Choroid plexus epithelial cell (primary cell): ENCODE measurements at regions not wholly inside any gene's neighbourhood (a gene's known extent, or its start where the extent isn't known, plus 50 kb on each side); places are given as distances from the start of the nearest gene placed in this dataset.

Experiments
- DNase-seq: peaks from one replicate; pipeline ENCODE4 v3.0.0-alpha.2; 2010; ENCODE audit warnings: low read depth
- H3K4me3 ChIP-seq: 2 replicates; pipeline ENCODE4 v1.5.1; 2011; ENCODE audit warnings: low read depth, mild to moderate bottlenecking, control low read depth, low read length, moderate library complexity
- TF ChIP-seq, protein P1 (sequence below): conservative IDR thresholded peaks from 2 replicates; pipeline ENCODE4 v1.5.1; 2011; ENCODE audit warnings: low read depth, mild to moderate bottlenecking, control low read depth, inconsistent platforms, low read length, moderate library complexity

- TF ChIP-seq, protein P1, sequence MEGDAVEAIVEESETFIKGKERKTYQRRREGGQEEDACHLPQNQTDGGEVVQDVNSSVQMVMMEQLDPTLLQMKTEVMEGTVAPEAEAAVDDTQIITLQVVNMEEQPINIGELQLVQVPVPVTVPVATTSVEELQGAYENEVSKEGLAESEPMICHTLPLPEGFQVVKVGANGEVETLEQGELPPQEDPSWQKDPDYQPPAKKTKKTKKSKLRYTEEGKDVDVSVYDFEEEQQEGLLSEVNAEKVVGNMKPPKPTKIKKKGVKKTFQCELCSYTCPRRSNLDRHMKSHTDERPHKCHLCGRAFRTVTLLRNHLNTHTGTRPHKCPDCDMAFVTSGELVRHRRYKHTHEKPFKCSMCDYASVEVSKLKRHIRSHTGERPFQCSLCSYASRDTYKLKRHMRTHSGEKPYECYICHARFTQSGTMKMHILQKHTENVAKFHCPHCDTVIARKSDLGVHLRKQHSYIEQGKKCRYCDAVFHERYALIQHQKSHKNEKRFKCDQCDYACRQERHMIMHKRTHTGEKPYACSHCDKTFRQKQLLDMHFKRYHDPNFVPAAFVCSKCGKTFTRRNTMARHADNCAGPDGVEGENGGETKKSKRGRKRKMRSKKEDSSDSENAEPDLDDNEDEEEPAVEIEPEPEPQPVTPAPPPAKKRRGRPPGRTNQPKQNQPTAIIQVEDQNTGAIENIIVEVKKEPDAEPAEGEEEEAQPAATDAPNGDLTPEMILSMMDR: no peak
- no peak for DNase-seq
- H3K4me3 ChIP-seq: no peak overlapping the region
Observed at GRCh38 chr6:164229716-164230115, 815.2 kb downstream of the QKI start.

- TF ChIP-seq, protein P1: no peak
- no peak for DNase-seq
- H3K4me3 ChIP-seq: no peak overlapping the region
Observed at GRCh38 chr6:164227952-164228522, 813.5 kb downstream of the QKI start.

DNA sequence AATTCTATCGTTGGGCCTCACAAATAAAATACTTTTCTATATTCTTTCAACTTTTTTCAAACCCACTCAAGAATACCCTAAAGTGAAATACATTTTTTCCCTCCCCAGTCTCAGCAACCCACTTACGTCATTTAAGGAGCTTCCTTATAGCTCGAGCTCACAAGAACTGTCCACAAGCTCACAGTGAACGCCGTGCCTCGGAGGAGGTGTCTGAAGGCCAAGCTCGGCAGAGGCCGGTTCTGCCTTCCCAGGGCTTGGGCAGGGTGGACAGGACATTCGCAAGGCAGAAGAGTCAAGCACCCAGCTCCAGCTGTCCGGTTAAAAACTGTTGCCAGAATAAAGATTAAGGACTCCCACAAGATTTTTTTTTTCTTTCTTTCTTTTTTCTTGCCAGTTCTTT is 802.3 kb downstream of the QKI start:
- no peak for DNase-seq
- TF ChIP-seq, protein P1: no peak

GRCh38 chr6:164216368-164216767 is 801.9 kb downstream of the QKI start:
- no peak overlapping the region for H3K4me3 ChIP-seq
- TF ChIP-seq, protein P1: no peak
- DNase-seq: no peak

More for the DNA sequence above, 802.3 kb downstream of the QKI start:
- no peak overlapping the region for H3K4me3 ChIP-seq

DNA sequence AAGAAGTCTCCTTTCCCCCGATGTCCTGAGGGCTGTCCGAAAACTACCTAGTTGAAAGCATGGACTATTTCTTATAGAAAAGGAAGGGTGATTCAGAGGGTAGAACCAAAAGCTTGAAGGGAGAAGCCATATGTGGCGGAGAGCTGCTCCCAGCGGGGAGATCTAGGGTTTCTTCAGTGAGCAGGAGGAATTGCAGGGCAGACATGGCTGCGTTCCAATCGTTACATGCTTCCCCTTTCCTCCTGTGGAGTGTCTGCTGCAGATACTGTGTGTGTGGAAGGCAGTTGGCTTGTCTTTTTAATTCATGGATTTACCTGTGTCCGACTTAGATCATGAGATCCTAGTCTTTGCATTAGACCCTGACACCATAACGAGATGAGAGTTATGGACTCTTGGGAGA is 799.5 kb downstream of the QKI start:
- no peak overlapping the region for H3K4me3 ChIP-seq
- DNase-seq: peak; percentile 2
- TF ChIP-seq, protein P1: no peak

DNA sequence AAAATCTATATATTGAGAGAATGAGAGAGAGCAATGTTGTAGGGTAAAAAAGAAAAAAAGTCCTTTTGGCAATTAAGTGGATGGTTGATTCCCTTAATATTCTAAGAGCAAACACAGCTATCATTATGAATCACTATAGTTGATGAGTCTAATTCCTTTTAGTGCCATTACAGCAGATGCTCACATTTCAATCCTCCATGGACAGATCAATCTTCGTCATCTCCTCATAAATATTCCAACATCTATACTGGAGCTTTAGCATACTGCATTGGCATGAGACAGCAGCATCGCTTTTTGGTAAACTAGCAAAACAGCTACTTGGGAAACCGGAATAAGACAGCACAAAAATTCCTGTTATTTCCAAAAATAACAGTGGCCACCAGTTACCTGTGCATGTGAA is 796.7 kb downstream of the QKI start:
- DNase-seq: no peak
- H3K4me3 ChIP-seq: no peak overlapping the region
- TF ChIP-seq, protein P1: no peak

DNA sequence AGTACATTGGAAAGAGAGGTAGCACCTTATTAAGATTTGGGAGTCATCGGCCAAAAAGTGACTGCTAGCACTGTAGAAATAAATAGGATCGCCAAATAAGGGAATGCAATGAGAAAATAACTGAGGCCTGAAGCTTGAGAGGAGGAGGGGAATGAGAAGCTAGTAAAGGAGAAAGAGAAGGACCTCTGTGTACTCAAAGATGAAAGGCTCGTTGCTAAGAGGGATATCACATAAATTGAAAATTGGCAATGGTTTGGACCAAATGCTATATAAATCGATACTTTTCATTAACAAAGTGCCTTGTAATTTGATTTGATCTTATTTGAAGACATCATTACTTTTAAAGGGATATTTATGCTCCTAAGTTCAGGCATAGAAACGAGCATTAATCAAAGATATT is 796.3 kb downstream of the QKI start:
- TF ChIP-seq, protein P1: no peak
- H3K4me3 ChIP-seq: no peak overlapping the region
- no peak for DNase-seq
